Left cardiac atrium (tissue), 4 donors: ENCODE measurements at regions not wholly inside any gene's neighbourhood (a gene's known extent, or its start where the extent isn't known, plus 50 kb on each side); places are given as distances from the start of the nearest gene placed in this dataset.

Experiments used
- ATAC-seq, 2 donors: fragments of 200-7000 bp; cut with Tn5 transposase; one replicate each; pipeline ENCODE4 v1.9.1; 2020; ENCODE audit warnings: mild to moderate bottlenecking in 2 of 2, moderate library complexity in 2 of 2
- DNase-seq: peaks from one replicate; pipeline ENCODE4 v3.0.0-alpha.2; 2020
- intact Hi-C, 2 donors: fragments of 100-400 bp; cut with DNase I; formaldehyde crosslinking; loops; one replicate each; pipeline versions ENCODE4 v1.14.1 to v1.15.1; 2022 to 2023
- donor health status: DM: no; HTN: yes; CAD: no.
- donor health status: DM: no; HTN: yes; CAD: no; lungs with severe emphysema.
- donor health status: DM: yes; HTN: yes; CAD: no.
- donor health status: Dilated cardiomyopathy.

- ATAC-seq (no peak), DNase-seq (no peak)
- intact Hi-C loops = no loop called here
Observed at GRCh38 chr10:112095731-112096130, 87.8 kb downstream of the GPAM start.

- intact Hi-C loops = no loop called here
- no peak for ATAC-seq
- no peak for DNase-seq
Observed at GRCh38 chr10:112098682-112099081, 84.9 kb downstream of the GPAM start.
